ENCODE measurements at regions not wholly inside any gene's neighbourhood (a gene's known extent, or its start where the extent isn't known, plus 50 kb on each side); places are given as distances from the start of the nearest gene placed in this dataset.

DNA sequence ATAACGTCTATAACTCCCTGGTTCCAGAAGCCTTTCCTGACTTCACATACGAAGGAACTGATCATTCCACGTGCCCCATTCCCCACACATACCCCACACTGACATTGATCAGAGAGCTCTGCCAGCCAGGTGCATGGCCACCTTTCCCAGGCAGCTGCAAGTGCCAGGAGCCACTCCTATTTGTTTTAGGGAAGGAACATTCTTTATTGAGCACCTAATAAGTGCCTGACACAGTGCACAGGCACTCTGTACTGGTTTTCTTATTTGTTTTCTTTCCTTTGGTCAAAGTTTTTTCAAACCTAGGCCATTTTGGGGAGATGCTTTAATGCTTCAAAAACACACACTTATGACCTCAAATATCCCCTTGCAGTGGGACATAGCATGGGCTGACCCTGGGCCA is 50.0 kb downstream of the PITPNM2 start:
- no peak for DNase-seq

DNA sequence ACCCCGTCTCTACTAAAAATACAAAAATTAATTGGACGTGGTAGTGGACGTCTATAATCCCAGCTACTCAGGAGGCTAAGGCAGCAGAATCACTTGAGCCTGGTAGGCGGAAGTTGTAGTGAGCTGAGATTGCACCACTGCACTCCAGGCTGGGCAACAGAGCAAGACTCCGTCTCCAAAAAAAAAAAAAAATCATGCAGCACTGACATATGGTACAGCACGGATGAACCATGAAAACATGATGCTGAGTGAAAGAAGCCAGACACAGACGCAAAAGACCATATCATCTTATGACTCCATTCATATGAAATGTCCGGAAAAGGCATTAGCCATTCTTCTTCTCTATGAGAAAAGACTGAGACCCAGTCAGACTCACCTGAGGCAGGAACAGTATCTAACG is 50.4 kb downstream of the PITPNM2 start:
- DNase-seq, result peak; percentile 44

GRCh38 chr12:123099560-123100192 is 51.2 kb downstream of the PITPNM2 start:
- peak; percentile 98 for DNase-seq

- no peak for DNase-seq
Observed at GRCh38 chr12:123098780-123099179, 52.1 kb downstream of the PITPNM2 start.

DNA sequence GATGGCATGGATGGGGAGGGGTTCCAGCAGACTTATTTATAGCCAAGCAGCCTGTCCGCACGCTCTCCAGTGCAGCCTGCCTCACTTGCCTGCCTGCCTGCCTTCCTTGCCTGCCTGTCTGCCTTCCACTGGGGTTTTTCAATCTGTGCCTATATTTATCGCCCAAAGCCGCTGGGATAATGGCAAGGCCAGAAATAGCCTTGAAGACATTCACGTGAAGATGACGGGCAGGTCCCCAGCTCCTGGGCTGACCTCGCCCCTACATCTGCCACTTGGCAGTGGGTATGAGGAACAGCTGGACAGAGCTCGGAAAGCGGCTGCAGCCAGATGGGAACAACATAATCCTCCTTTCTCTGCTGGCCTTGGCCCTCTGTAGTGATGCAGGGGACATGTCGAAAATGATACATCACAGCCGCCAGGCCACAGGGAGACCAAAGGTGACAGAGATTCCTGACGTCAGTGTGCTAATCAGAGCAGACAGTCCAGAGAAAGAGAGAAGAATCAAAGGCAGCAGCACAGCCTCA is 53.3 kb downstream of the PITPNM2 start:
- peak; percentile 85 for DNase-seq

- no peak for DNase-seq
Observed at GRCh38 chr12:123096741-123097140, 54.1 kb downstream of the PITPNM2 start.

DNA sequence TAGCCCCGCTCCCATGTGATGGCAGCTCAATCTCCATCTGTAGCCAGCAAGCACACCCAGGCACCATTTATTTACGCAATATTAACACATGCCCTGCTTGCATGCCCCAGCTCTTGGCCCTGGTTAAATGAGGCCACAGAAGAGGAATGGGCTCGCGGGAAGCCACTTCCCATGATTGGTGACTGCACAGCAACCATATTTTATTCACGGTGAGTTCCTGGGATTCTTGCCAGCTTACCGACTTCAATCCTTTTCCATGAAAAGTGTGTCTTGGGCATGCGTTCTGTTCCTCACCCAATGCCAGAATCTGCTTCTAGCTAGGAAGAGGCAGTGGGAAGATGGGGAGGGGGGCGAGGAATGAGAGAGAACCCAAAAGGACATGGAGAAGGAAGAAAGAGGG is 54.7 kb downstream of the PITPNM2 start:
- peak; percentile 21 for DNase-seq

DNA sequence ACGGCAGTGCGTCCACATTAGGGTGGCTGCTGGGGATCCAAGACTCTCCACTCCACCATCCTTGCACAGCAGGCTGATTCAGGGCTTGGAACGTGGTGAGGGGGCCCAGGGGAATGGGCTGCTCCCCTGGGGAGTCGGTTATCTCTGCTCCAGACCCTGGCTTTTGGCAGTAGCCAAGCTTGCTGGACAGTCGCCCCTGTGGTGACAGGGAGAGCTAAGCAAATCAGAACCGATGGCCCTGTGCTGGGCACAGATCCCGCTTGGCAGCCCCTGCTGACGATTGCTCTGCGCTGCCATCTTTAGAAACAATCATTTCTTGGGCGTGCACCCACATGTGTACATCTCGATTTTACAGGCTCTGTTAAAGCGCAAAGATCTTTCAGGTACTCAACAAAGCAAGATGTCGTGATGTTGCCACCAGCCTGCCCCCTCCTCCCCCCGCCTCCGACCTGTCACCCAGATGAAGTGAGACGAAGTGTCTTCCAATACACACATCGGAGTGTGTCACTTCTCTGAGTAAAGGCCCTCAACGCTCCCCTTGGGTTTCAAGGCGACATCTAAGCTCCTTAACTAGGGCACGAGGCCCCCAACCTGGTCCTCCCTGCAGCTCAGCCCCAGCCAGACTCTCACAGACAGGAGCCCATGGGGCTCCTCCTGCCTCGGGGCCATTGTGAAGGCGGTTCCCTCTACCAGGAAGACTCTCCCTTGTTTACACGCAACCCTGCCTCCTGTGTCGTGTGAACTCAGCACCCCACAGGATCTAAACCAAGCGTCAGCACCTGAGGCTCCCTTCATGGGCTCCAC is 55.6 kb downstream of the PITPNM2 start:
- no peak for DNase-seq

DNA sequence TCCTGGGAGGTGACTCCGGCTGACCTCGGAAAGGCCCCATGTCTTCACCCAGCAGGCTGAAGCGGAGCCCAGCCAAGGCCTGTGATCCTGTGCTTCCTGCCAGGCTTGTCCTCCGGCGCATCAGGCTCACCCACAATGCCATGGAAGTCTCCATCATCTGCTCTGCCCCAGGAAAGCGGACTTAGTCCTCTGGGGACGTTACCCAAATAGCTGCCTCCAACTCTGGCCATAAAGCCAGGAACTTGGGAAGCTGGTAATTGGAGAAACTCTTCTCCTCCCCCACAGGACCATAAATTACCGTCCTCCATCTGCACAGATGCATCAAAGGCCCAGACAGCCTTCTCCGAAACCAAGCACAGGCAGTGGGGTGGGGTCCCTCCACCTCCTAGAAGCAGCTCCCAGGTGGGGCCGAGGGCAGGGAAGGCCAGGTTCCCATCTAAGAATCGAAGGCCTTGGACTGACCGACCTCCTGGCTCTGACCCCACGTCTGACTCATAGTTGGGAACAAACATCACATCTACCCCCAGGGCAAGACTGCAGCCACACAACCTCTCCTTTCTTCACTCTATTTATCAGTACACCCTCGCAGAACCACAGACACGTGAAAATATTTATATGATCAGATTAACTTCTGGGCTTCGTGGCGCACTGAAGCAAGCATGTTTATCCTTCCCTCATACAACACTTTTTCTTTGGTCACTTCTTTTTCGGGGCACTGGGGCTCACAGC is 56.4 kb downstream of the PITPNM2 start:
- peak; percentile 27 for DNase-seq

GRCh38 chr12:123092866-123093265 is 58.0 kb downstream of the PITPNM2 start:
- no peak for DNase-seq

- DNase-seq, result no peak
Observed at GRCh38 chr12:123091230-123092150, 59.4 kb downstream of the PITPNM2 start.

DNA sequence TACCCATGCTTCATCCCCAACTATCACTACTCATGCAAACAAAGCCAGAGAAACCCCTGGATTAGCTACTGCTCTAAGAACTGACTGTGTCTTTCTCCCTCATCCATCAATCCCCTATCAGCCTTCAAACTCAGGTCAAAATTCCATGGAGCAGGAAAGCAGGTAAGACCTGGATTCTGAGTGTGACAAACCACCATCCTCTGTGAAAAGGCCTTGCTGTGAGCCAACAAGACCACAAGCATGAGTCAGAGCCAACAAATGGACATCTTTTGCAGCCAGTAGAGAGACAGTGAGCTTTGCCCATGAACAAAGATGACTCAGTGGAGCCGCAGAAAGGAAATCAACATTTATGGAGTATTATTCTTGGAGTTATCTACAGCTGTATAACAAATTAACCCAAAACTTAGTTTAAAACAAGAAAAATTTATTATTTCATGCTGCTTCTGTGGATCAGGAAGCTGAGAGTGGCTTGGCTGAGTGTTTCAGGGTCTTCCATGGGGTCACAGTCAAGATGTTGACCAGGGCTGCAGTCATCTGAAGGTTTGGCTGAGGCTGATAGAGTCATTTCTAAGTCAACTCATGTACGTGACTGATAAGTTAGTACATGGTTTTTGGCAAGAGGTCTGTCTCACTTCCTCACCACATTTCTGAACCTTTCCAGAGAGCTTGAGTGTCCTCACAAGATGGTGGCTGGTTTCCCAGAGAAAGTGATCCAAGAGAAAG is 61.1 kb downstream of the PITPNM2 start:
- DNase-seq, result no peak

GRCh38 chr12:123089140-123089539 is 61.8 kb downstream of the PITPNM2 start:
- no peak for DNase-seq

DNA sequence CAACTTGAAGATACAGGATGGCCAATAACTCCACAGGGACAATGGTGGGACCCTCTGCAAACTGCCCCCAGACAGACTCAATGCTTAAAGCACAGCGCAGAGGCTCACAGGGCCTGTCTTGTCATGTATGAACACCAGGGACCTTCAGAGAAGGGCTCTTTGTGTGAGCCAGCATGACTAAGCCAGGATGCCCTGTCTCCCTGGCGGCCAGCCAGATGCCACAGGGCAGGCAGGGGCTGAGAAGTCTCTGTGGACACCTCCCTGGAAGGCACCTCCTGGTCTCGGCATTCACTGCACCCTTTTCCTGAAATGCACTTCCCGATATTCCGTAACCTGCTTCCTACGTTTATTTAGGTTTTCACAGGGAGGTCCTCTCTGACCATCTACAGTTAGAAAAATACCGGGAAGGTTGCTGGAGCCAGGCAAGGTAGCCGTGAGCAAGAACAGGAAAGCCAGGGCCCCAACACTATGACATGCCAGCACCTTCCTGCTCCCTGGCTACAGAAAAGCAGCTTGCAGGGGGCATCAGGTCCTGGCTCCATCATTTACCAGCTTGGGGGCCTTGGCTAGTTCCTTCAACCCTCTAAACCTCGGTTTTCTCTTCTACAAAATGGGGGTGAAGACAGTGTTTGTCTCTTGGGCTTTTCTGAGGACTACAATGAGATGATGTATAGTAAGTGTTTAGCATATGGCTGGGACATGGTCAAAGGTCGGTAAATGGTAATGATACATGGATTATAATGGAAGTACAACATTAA is 65.0 kb downstream of the PITPNM2 start:
- peak; percentile 32 for DNase-seq

GRCh38 chr12:123085066-123085465 is 65.8 kb downstream of the PITPNM2 start:
- no peak for DNase-seq

GRCh38 chr12:123083661-123084571 is 67.0 kb downstream of the PITPNM2 start:
- DNase-seq, result no peak

GRCh38 chr12:123080634-123081033 is 70.3 kb downstream of the PITPNM2 start:
- no peak for DNase-seq

- DNase-seq, result peak; percentile 46
Observed at GRCh38 chr12:123078531-123079155, 72.2 kb downstream of the PITPNM2 start.

DNA sequence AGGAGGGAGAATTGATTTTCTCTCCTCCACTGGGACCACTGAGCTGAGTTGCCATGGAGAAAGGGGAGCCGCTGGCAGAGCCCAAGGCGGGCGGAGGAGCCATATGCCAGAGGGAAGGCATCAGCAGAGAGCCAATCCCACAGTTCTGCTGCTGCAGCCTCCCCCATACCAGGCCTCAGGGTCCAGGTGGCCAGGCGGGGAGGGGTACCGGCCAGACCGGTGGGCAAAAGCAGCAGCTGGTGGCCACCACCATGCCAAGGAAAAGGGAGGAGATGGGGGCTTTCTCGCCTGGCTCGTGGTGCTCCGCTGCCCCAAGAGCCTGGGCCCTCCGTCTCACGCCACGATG is 72.8 kb downstream of the PITPNM2 start:
- peak; percentile 88 for DNase-seq
